Chondrocyte (in vitro differentiated cells): ENCODE measurements at regions not wholly inside any gene's neighbourhood (a gene's known extent, or its start where the extent isn't known, plus 50 kb on each side); places are given as distances from the start of the nearest gene placed in this dataset.
A peak's percentile ranks its signal among the peaks of the same experiment; 100 is the strongest.
"Not testable (repeated sequence)": the region's sequence is repeated elsewhere in the genome, so short reads cannot be mapped to it uniquely, and the experiment has no call there.

Experiments used
- DNase-seq: peaks from one replicate; pipeline ENCODE4 v3.0.0; 2021; ENCODE audit warnings: mixed read lengths, low spot score
- H3K27ac Mint-ChIP-seq: one replicate; pipeline ENCODE4 v1.8.0; 2021; ENCODE audit warnings: mild to moderate bottlenecking, moderate library complexity, mixed read lengths; ENCODE audit not compliant: unreplicated experiment
- H3K27me3 Mint-ChIP-seq: 2 replicates; pipeline ENCODE4 v1.8.0; 2021; ENCODE audit warnings: low read depth, mixed read lengths
- H3K36me3 Mint-ChIP-seq: 2 replicates; pipeline ENCODE4 v1.8.0; 2021; ENCODE audit warnings: low read depth, mixed read lengths
- H3K4me1 Mint-ChIP-seq: 2 replicates; pipeline ENCODE4 v1.8.0; 2021; ENCODE audit warnings: low read depth, mild to moderate bottlenecking, mixed read lengths
- H3K4me3 Mint-ChIP-seq: one replicate; pipeline ENCODE4 v1.8.0; 2021; ENCODE audit warnings: mild to moderate bottlenecking, moderate library complexity, mixed read lengths; ENCODE audit not compliant: unreplicated experiment
- H3K9me3 Mint-ChIP-seq: 2 replicates; pipeline ENCODE4 v1.8.0; 2021; ENCODE audit warnings: low read depth, mixed read lengths
- CTCF ChIP-seq: fragments of 200-600 bp; sonication (generic); IDR thresholded peaks from 2 replicates; pipeline ENCODE4 v1.5.0; 2021; ENCODE audit warnings: antibody characterized with exemption, mild to moderate bottlenecking, moderate library complexity

DNA sequence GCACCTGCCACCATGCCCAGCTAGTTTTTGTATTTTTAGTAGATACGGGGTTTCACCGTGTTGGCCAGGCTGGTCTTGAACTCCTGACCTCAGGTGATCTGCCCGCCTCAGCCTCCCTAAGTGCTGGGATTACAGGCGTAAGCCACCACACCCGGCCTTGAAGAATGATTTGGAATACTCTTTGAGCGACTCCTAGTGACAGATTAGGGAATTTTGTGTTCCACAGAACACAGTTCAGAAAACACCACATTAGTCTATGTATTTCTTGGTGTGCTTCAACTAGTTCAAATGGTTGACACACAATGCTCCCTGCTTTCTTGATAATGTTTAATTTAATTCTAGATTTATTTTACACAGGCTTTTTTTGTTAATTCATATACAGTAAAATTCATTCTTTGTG is 67.2 kb downstream of the ID4 start:
- not testable (repeated sequence) for H3K4me1 Mint-ChIP-seq, H3K27ac Mint-ChIP-seq, H3K4me3 Mint-ChIP-seq, H3K27me3 Mint-ChIP-seq, DNase-seq, H3K36me3 Mint-ChIP-seq, H3K9me3 Mint-ChIP-seq
- peak; percentile 15 for TF ChIP-seq CTCF

GRCh38 chr6:19905584-19905983 is 68.4 kb downstream of the ID4 start:
- Mint-ChIP-seq H3K36me3 (no peaks in the 10 kb centered on the region), H3K27me3 (peaks cover 2% of the 10 kb centered on the region), H3K27ac (no peak overlapping the region), H3K9me3 (no peaks in the 10 kb centered on the region), H3K4me1 (no peaks in the 10 kb centered on the region), H3K4me3 (no peak overlapping the region)
- no peak for TF ChIP-seq CTCF
- DNase-seq: no peak

DNA sequence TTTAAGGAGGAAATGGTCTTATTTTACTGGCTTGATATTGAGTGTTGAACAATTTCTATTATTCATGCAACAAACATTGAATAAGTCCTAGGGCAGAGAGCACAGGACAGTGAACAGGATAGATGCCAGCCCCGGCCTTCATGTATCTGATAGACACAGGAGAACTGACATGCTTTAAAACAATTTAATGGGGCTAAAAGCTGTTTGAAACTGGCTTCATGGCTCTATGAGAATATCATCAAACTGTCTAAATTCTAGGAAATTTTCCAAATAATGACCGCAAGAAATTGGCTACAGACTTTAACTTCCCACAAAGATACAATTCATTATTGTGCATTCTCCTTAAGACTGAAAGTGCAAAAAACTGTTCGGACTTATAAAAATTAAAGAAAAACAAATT is 69.0 kb downstream of the ID4 start:
- no peaks in the 10 kb centered on the region for H3K36me3 Mint-ChIP-seq
- H3K4me3 Mint-ChIP-seq: no peak overlapping the region
- TF ChIP-seq CTCF: no peak
- H3K9me3 Mint-ChIP-seq: no peaks in the 10 kb centered on the region
- H3K4me1 Mint-ChIP-seq: no peaks in the 10 kb centered on the region
- no peak overlapping the region for H3K27ac Mint-ChIP-seq
- peaks cover 1% of the 10 kb centered on the region for H3K27me3 Mint-ChIP-seq
- DNase-seq: no peak

DNA sequence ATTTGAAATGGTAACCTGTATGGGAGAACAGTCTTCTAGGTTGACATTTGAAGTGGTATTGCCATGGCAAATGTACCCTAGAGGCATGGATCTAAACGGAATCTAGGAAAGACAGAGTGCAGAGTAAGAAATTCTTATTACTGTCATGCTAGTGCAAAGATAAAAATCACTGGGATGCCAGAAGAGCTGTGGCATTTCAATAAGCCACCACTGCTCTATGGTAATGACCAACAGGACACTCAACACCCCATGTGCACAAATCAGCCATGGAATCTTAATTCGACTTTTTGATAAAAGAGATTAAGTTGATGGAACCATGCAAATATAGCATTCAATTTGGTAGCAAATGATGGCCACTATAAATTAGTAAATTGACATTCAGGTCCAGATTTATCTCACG is 74.1 kb downstream of the ID4 start:
- H3K9me3 Mint-ChIP-seq: peaks cover 21% of the 10 kb centered on the region
- no peak for DNase-seq
- H3K4me1 Mint-ChIP-seq: no peaks in the 10 kb centered on the region
- peaks cover 4% of the 10 kb centered on the region for H3K36me3 Mint-ChIP-seq
- TF ChIP-seq CTCF: no peak
- H3K4me3 Mint-ChIP-seq: no peak overlapping the region
- H3K27me3 Mint-ChIP-seq: no peaks in the 10 kb centered on the region
- H3K27ac Mint-ChIP-seq: no peak overlapping the region

GRCh38 chr6:19918436-19918835 is 81.3 kb downstream of the ID4 start:
- TF ChIP-seq CTCF: no peak
- H3K36me3 Mint-ChIP-seq: peaks cover 11% of the 10 kb centered on the region
- H3K27me3 Mint-ChIP-seq: peaks cover 3% of the 10 kb centered on the region
- H3K9me3 Mint-ChIP-seq: peaks cover 55% of the 10 kb centered on the region
- no peak overlapping the region for H3K4me3 Mint-ChIP-seq
- H3K27ac Mint-ChIP-seq: no peak overlapping the region
- DNase-seq: no peak
- no peaks in the 10 kb centered on the region for H3K4me1 Mint-ChIP-seq
